Mesenchymal stem cell (in vitro differentiated cells and primary cell): ENCODE measurements at regions not wholly inside any gene's neighbourhood (a gene's known extent, or its start where the extent isn't known, plus 50 kb on each side); places are given as distances from the start of the nearest gene placed in this dataset.

Experiments used
- DNase-seq: peaks from one replicate; pipeline ENCODE4 v3.0.0-alpha.2; 2013
- H2AFZ ChIP-seq: one replicate; pipeline ENCODE4 v1.6.1; 2013; ENCODE audit warnings: low read depth, mild to moderate bottlenecking, control low read depth, inconsistent platforms, low read length, moderate library complexity
- H2AK5ac ChIP-seq: 2 replicates; pipeline ENCODE4 v1.6.1; 2013; ENCODE audit warnings: low read length, moderate library complexity, mild to moderate bottlenecking, inconsistent platforms; ENCODE audit not compliant: severe bottlenecking
- H2BK120ac ChIP-seq: one replicate; pipeline ENCODE4 v1.6.1; 2013; ENCODE audit warnings: low read depth, mild to moderate bottlenecking, inconsistent platforms, low read length, moderate library complexity
- H2BK12ac ChIP-seq, 2 experiments: one replicate each; pipeline ENCODE4 v1.6.1; 2013; ENCODE audit warnings: inconsistent platforms in 2 of 2, low read length in 2 of 2, mild to moderate bottlenecking in 2 of 2, moderate library complexity in 2 of 2, control low read depth in 1 of 2
- H2BK15ac ChIP-seq: one replicate; pipeline ENCODE4 v1.6.1; 2013; ENCODE audit warnings: mild to moderate bottlenecking, low read depth, inconsistent platforms; ENCODE audit not compliant: poor library complexity, severe bottlenecking
- H2BK5ac ChIP-seq: 2 replicates; pipeline ENCODE4 v1.6.1; 2013; ENCODE audit warnings: low read depth, mild to moderate bottlenecking, low read length, control low read depth, inconsistent platforms; ENCODE audit not compliant: poor library complexity, severe bottlenecking
- H3K14ac ChIP-seq, 2 experiments: one replicate each; pipeline ENCODE4 v1.6.1; 2013; ENCODE audit warnings: inconsistent platforms in 2 of 2, low read length in 2 of 2, control low read depth in 1 of 2, mild to moderate bottlenecking in 1 of 2, moderate library complexity in 1 of 2
- H3K18ac ChIP-seq, 2 experiments: one replicate each; pipeline ENCODE4 v1.6.1; 2013; ENCODE audit warnings: inconsistent platforms in 2 of 2, low read length in 2 of 2, control low read depth in 1 of 2, low read depth in 1 of 2, mild to moderate bottlenecking in 1 of 2
- H3K23ac ChIP-seq, 2 experiments: one replicate each; pipeline ENCODE4 v1.6.1; 2013; ENCODE audit warnings: inconsistent platforms in 2 of 2, low read length in 2 of 2, mild to moderate bottlenecking in 2 of 2, moderate library complexity in 2 of 2, control low read depth in 1 of 2
- H3K27ac ChIP-seq: 2 replicates; pipeline ENCODE4 v1.5.1; 2013; ENCODE audit warnings: mild to moderate bottlenecking, moderate library complexity, low read length, control low read depth, inconsistent platforms; ENCODE audit not compliant: poor library complexity, severe bottlenecking
- H3K27me3 ChIP-seq, 2 experiments: 2 replicates each; pipeline versions ENCODE4 v1.6.1 to v1.7.0; 2013; ENCODE audit warnings: low read length in 2 of 2, mild to moderate bottlenecking in 2 of 2, moderate library complexity in 2 of 2, control low read depth in 1 of 2, inconsistent platforms in 1 of 2; ENCODE audit not compliant: control insufficient read depth in 1 of 2, insufficient read depth in 1 of 2
- H3K36me3 ChIP-seq, 2 experiments: 2 replicates each; pipeline versions ENCODE4 v1.6.1 to v1.7.0; 2013; ENCODE audit warnings: low read length in 2 of 2, control low read depth in 1 of 2, inconsistent platforms in 1 of 2, low read depth in 1 of 2, mild to moderate bottlenecking in 1 of 2; ENCODE audit not compliant: insufficient read depth in 2 of 2, control insufficient read depth in 1 of 2
- H3K4ac ChIP-seq, 2 experiments: one replicate each; pipeline ENCODE4 v1.6.1; 2013; ENCODE audit warnings: inconsistent platforms in 2 of 2, low read length in 2 of 2, mild to moderate bottlenecking in 2 of 2, moderate library complexity in 2 of 2, control low read depth in 1 of 2, low read depth in 1 of 2
- H3K4me1 ChIP-seq: 2 replicates; pipeline ENCODE4 v1.6.1; 2013; ENCODE audit warnings: low read depth, low read length, control low read depth; ENCODE audit not compliant: control insufficient read depth, insufficient read depth
- H3K4me2 ChIP-seq: 2 replicates; pipeline ENCODE4 v1.6.1; 2013; ENCODE audit warnings: low read length, mild to moderate bottlenecking, inconsistent platforms; ENCODE audit not compliant: poor library complexity, severe bottlenecking
- H3K4me3 ChIP-seq, 2 experiments: 2 replicates each; pipeline versions ENCODE4 v1.5.1 to v1.7.0; 2013; ENCODE audit warnings: low read length in 2 of 2, mild to moderate bottlenecking in 2 of 2, control low read depth in 1 of 2, low read depth in 1 of 2; ENCODE audit not compliant: insufficient read depth in 1 of 2
- H3K79me1 ChIP-seq: replicated peaks from 2 replicates; pipeline ENCODE4 v1.6.1; 2013; ENCODE audit warnings: mild to moderate bottlenecking, control low read depth, low read length, inconsistent platforms; ENCODE audit not compliant: poor library complexity, severe bottlenecking
- H3K9ac ChIP-seq: 2 replicates; pipeline ENCODE4 v1.7.0; 2013; ENCODE audit warnings: mild to moderate bottlenecking, low read length, moderate library complexity
- H3K9me3 ChIP-seq: 2 replicates; pipeline ENCODE4 v1.7.0; 2013; ENCODE audit warnings: mild to moderate bottlenecking, low read length; ENCODE audit not compliant: control insufficient read depth
- H4K8ac ChIP-seq: one replicate; pipeline ENCODE4 v1.6.1; 2013; ENCODE audit warnings: inconsistent platforms, mild to moderate bottlenecking, low read length, moderate library complexity
- H4K91ac ChIP-seq: one replicate; pipeline ENCODE4 v1.6.1; 2013; ENCODE audit warnings: mild to moderate bottlenecking, low read length, inconsistent platforms
- WGBS: methylation state at CpG from one replicate; pipeline ENCODE4 v1.1.7; 2013; ENCODE audit warnings: mixed read lengths; 5-methylcytosine and 5-hydroxymethylcytosine counted together

- Histone ChIP-seq H3K23ac (no peak overlapping the region), H3K4ac (peak overlapping the region in 1 of 2 experiments; percentile 40), H2AFZ (no peak overlapping the region), H3K27ac (peak overlapping the region; percentile 0), H3K79me1 (no peaks in the 10 kb centered on the region), H2BK15ac (no peak overlapping the region), H2BK120ac (no peak overlapping the region), H2BK12ac (peak overlapping the region; percentile 20 to 80), H3K4me1 (peaks cover 10% of the 10 kb centered on the region), H3K27me3 (no peaks in the 10 kb centered on the region), H2AK5ac (peak overlapping the region; percentile 63), H3K4me3 (no peak overlapping the region), H3K4me2 (no peak overlapping the region), H3K36me3 (no peaks in the 10 kb centered on the region), H3K14ac (no peak overlapping the region), H3K9ac (peak overlapping the region; percentile 60), H4K91ac (peak overlapping the region; percentile 21), H2BK5ac (no peak overlapping the region), H3K9me3 (no peaks in the 10 kb centered on the region), H3K18ac (peak overlapping the region; percentile 60 to 67), H4K8ac (no peak overlapping the region)
- 100% methylated on average over 1 of the region's 2 CpGs for WGBS
- DNase-seq = no peak
These were observed 109.5 kb downstream of the CDC7 start for GRCh38 chr1:91610102-91610501.

GRCh38 chr1:91610789-91611188 lies 110.1 kb downstream of the CDC7 start:
- 73% methylated on average over 3 of the region's 6 CpGs for WGBS
- no peak overlapping the region for H3K27ac ChIP-seq
- H2BK15ac ChIP-seq = no peak overlapping the region
- H2BK5ac ChIP-seq = no peak overlapping the region
- H4K8ac ChIP-seq = peak overlapping the region; percentile 52
- no peak overlapping the region for H3K9ac ChIP-seq
- peaks cover 10% of the 10 kb centered on the region for H3K4me1 ChIP-seq
- H3K14ac ChIP-seq = no peak overlapping the region
- H3K4me3 ChIP-seq = no peak overlapping the region
- H2BK120ac ChIP-seq = no peak overlapping the region
- H3K27me3 ChIP-seq = no peaks in the 10 kb centered on the region
- H2BK12ac ChIP-seq = no peak overlapping the region
- H3K23ac ChIP-seq = no peak overlapping the region
- peak overlapping the region; percentile 49 for H2AK5ac ChIP-seq
- peak overlapping the region in 1 of 2 experiments; percentile 15 for H3K4ac ChIP-seq
- H3K18ac ChIP-seq = peak overlapping the region in 1 of 2 experiments; percentile 37
- no peaks in the 10 kb centered on the region for H3K36me3 ChIP-seq
- no peaks in the 10 kb centered on the region for H3K9me3 ChIP-seq
- no peak overlapping the region for H4K91ac ChIP-seq
- DNase-seq = no peak
- H2AFZ ChIP-seq = no peak overlapping the region
- H3K4me2 ChIP-seq = no peak overlapping the region
- H3K79me1 ChIP-seq = no peaks in the 10 kb centered on the region

DNA sequence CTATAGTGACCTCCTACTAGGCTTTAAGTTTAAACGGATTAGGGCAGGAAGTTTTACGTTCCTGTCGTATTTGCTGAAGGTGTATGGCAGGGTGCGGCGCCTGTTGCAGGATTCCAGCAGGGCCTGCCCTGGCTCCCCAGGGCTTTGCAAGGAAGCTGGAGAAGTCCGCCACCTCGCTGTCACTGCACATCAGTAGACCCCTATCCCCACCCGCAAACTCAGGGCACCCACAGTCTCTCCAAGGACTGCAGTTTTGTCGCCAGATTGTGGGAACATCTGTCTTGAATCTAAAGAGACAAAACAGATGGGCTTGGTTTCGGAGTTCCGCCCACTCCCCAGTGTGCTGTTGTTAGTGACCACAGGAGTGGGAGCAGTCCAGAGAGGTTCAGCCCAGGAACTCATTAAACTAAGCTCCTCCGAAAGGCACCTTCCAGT lies 110.8 kb downstream of the CDC7 start:
- Histone ChIP-seq H3K79me1 (no peaks in the 10 kb centered on the region), H2AK5ac (no peak overlapping the region), H2BK15ac (peak overlapping the region; percentile 12), H3K4me2 (no peak overlapping the region), H3K4ac (peak overlapping the region in 1 of 2 experiments; percentile 43), H3K27me3 (no peaks in the 10 kb centered on the region), H2BK120ac (no peak overlapping the region), H3K4me1 (peaks cover 10% of the 10 kb centered on the region), H2BK5ac (no peak overlapping the region), H4K91ac (no peak overlapping the region), H3K14ac (peak overlapping the region in 1 of 2 experiments; percentile 44), H3K9ac (no peak overlapping the region), H3K36me3 (no peaks in the 10 kb centered on the region), H3K23ac (peak overlapping the region in 1 of 2 experiments; percentile 53), H2AFZ (peak overlapping the region; percentile 49), H3K4me3 (no peak overlapping the region), H3K9me3 (no peaks in the 10 kb centered on the region), H3K27ac (no peak overlapping the region), H3K18ac (peak overlapping the region; percentile 71 to 72), H2BK12ac (peak overlapping the region in 1 of 2 experiments; percentile 70), H4K8ac (peak overlapping the region; percentile 55)
- no peak for DNase-seq
- WGBS = 38% methylated on average over 12 of the region's 12 CpGs

DNA sequence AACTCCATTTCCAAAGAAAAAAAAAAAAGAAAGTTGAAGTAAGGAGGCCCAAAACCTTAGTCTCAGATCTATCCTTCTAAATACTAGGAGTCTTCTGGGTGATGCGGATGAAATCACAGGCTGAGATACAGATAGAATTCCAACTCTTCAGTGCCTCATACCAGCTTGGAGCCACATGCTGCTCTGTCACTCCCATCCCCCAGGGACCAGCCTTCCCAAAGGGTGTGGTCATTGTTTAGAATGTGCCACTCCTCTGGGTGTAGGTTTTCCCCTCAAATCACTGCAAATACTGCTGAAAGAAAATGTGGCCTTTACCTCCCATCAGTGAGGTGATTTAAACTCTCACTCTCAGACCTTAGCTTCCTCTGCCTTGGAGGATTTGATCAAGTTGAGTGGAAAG lies 112.9 kb downstream of the CDC7 start:
- Histone ChIP-seq H3K18ac (no peak overlapping the region), H3K27ac (no peak overlapping the region), H3K4me3 (no peak overlapping the region), H3K36me3 (no peaks in the 10 kb centered on the region), H4K91ac (no peak overlapping the region), H3K14ac (no peak overlapping the region), H3K4me1 (peaks cover 11% of the 10 kb centered on the region), H3K9ac (no peak overlapping the region), H2BK120ac (no peak overlapping the region), H3K79me1 (no peaks in the 10 kb centered on the region), H4K8ac (no peak overlapping the region), H3K9me3 (no peaks in the 10 kb centered on the region), H2BK12ac (no peak overlapping the region), H3K4me2 (no peak overlapping the region), H2AK5ac (no peak overlapping the region), H2BK15ac (no peak overlapping the region), H2BK5ac (no peak overlapping the region), H3K27me3 (no peaks in the 10 kb centered on the region), H3K4ac (peak overlapping the region in 1 of 2 experiments; percentile 44), H3K23ac (no peak overlapping the region), H2AFZ (no peak overlapping the region)
- 100% methylated on average over 1 of the region's 1 CpG for WGBS
- DNase-seq = no peak
